HEK293 (cell line): ENCODE measurements at regions not wholly inside any gene's neighbourhood (a gene's known extent, or its start where the extent isn't known, plus 50 kb on each side); places are given as distances from the start of the nearest gene placed in this dataset.

ENCODE experiments used
- CTCF ChIA-PET: fragments of 350-600 bp; formaldehyde crosslinking; extraction: SDS; loops from one replicate; lab custom pipeline; 2021; ENCODE audit warnings: antibody characterized with exemption; lab: Yijun Ruan, JAX
- POLR2A ChIA-PET: fragments of 300-600 bp; formaldehyde crosslinking; extraction: SDS; loops from one replicate; lab custom pipeline; 2020; ENCODE audit warnings: antibody characterized with exemption, inconsistent platforms; lab: Yijun Ruan, JAX
- H3K27ac ChIP-seq: fragments of 200-500 bp; sonication (Bioruptor generic); 2 replicates; pipeline ENCODE4 v1.5.1; 2014; ENCODE audit warnings: low read depth, low read length, control low read depth, inconsistent platforms; ENCODE audit errors: extremely low read depth
- H3K36me3 ChIP-seq, 2 experiments: fragments of 200-500 bp in 1 of 2; sonication (Bioruptor generic) in 1 of 2; 1 replicate in 1 of 2; 2 replicates in 1 of 2; pipeline ENCODE4 v1.5.1; 2014 to 2017; ENCODE audit warnings: inconsistent platforms in 2 of 2, low read length in 2 of 2; ENCODE audit not compliant: control insufficient read depth in 2 of 2, insufficient read depth in 1 of 2
- H3K4me1 ChIP-seq: fragments of 200-500 bp; sonication (Bioruptor generic); 2 replicates; pipeline ENCODE4 v1.5.1; 2014; ENCODE audit warnings: mild to moderate bottlenecking, low read length, inconsistent platforms; ENCODE audit not compliant: control insufficient read depth, insufficient read depth
- H3K4me3 ChIP-seq: 2 replicates; pipeline ENCODE4 v1.5.1; 2011; ENCODE audit warnings: low read depth, mild to moderate bottlenecking, control low read depth, low read length, moderate library complexity
- H3K9me3 ChIP-seq: fragments of 200-500 bp; sonication (Bioruptor generic); 2 replicates; pipeline ENCODE4 v1.5.1; 2014; ENCODE audit warnings: low read depth, low read length, inconsistent platforms; ENCODE audit not compliant: control insufficient read depth, insufficient read depth
- GLIS2 ChIP-seq: fragments of 450-650 bp; formaldehyde crosslinking; IDR thresholded peaks from 2 replicates; pipeline ENCODE4 v1.5.1; 2016; ENCODE audit warnings: missing biosample characterization, missing genetic modification characterization
- KLF10 ChIP-seq: fragments of 450-650 bp; IDR thresholded peaks from 2 replicates; pipeline ENCODE4 v1.5.1; 2018; ENCODE audit warnings: missing biosample characterization, mild to moderate bottlenecking, missing genetic modification characterization
- KLF16 ChIP-seq: fragments of 450-650 bp; formaldehyde crosslinking; IDR thresholded peaks from 2 replicates; pipeline ENCODE4 v1.5.1; 2017; ENCODE audit warnings: missing biosample characterization, missing genetic modification characterization
- KLF17 ChIP-seq: fragments of 450-650 bp; formaldehyde crosslinking; IDR thresholded peaks from 2 replicates; pipeline ENCODE4 v1.5.1; 2016; ENCODE audit warnings: missing biosample characterization, missing genetic modification characterization
- OSR2 ChIP-seq: fragments of 450-650 bp; formaldehyde crosslinking; IDR thresholded peaks from 2 replicates; pipeline ENCODE4 v1.5.1; 2016; ENCODE audit warnings: missing biosample characterization, missing genetic modification characterization
- REPIN1 ChIP-seq: fragments of 450-650 bp; formaldehyde crosslinking; IDR thresholded peaks from 2 replicates; pipeline ENCODE4 v1.5.1; 2017; ENCODE audit warnings: missing biosample characterization, missing genetic modification characterization, low read depth
- SCRT1 ChIP-seq: fragments of 450-650 bp; formaldehyde crosslinking; IDR thresholded peaks from 2 replicates; pipeline ENCODE4 v1.5.1; 2016; ENCODE audit warnings: missing biosample characterization, missing genetic modification characterization, borderline replicate concordance
- SCRT2 ChIP-seq: fragments of 450-650 bp; formaldehyde crosslinking; IDR thresholded peaks from 2 replicates; pipeline ENCODE4 v1.5.1; 2016; ENCODE audit warnings: missing biosample characterization, missing genetic modification characterization
- ZBTB17 ChIP-seq: fragments of 450-650 bp; formaldehyde crosslinking; IDR thresholded peaks from 2 replicates; pipeline ENCODE4 v1.5.1; 2016; ENCODE audit warnings: missing biosample characterization, missing genetic modification characterization
- ZBTB21 ChIP-seq: fragments of 450-650 bp; formaldehyde crosslinking; IDR thresholded peaks from 2 replicates; pipeline ENCODE4 v1.5.1; 2017; ENCODE audit warnings: missing biosample characterization, missing genetic modification characterization
- ZNF112 ChIP-seq: fragments of 450-650 bp; formaldehyde crosslinking; IDR thresholded peaks from 2 replicates; pipeline ENCODE4 v1.5.0; 2017; ENCODE audit warnings: missing biosample characterization, missing genetic modification characterization
- ZNF138 ChIP-seq: fragments of 450-650 bp; formaldehyde crosslinking; IDR thresholded peaks from 2 replicates; pipeline ENCODE4 v1.5.1; 2016; ENCODE audit warnings: missing biosample characterization, missing genetic modification characterization, borderline replicate concordance
- ZNF16 ChIP-seq: fragments of 450-650 bp; formaldehyde crosslinking; IDR thresholded peaks from 2 replicates; pipeline ENCODE4 v1.5.1; 2016; ENCODE audit warnings: low read depth, missing biosample characterization, missing genetic modification characterization
- ZNF184 ChIP-seq: fragments of 450-650 bp; IDR thresholded peaks from 2 replicates; pipeline ENCODE4 v1.5.1; 2018; ENCODE audit warnings: missing biosample characterization, mild to moderate bottlenecking, missing genetic modification characterization
- ZNF202 ChIP-seq: fragments of 450-650 bp; formaldehyde crosslinking; IDR thresholded peaks from 2 replicates; pipeline ENCODE4 v1.5.1; 2016; ENCODE audit warnings: missing biosample characterization, missing genetic modification characterization, borderline replicate concordance
- ZNF23 ChIP-seq: fragments of 450-650 bp; formaldehyde crosslinking; IDR thresholded peaks from 2 replicates; pipeline ENCODE4 v1.5.1; 2016; ENCODE audit warnings: missing biosample characterization, missing genetic modification characterization, borderline replicate concordance
- ZNF274 ChIP-seq, 2 experiments: fragments of 200-500 bp in 1 of 2; fragments of 450-650 bp in 1 of 2; sonication (Bioruptor generic) in 1 of 2; formaldehyde crosslinking in 1 of 2; IDR thresholded peaks; 2 replicates each; pipeline versions ENCODE4 v1.5.1 to v1.6.1; 2014 to 2016; ENCODE audit warnings: borderline replicate concordance in 1 of 2, inconsistent platforms in 1 of 2, low read length in 1 of 2, missing biosample characterization in 1 of 2, missing genetic modification characterization in 1 of 2
- ZNF37A ChIP-seq: fragments of 450-650 bp; IDR thresholded peaks from 2 replicates; pipeline ENCODE4 v1.5.1; 2018; ENCODE audit warnings: missing biosample characterization, missing genetic modification characterization
- ZNF416 ChIP-seq: fragments of 450-650 bp; formaldehyde crosslinking; IDR thresholded peaks from 2 replicates; pipeline ENCODE4 v1.5.1; 2016; ENCODE audit warnings: missing biosample characterization, missing genetic modification characterization
- ZNF501 ChIP-seq: fragments of 450-650 bp; formaldehyde crosslinking; IDR thresholded peaks from 2 replicates; pipeline ENCODE4 v1.5.1; 2016; ENCODE audit warnings: missing biosample characterization, missing genetic modification characterization
- ZNF510 ChIP-seq: fragments of 450-650 bp; formaldehyde crosslinking; IDR thresholded peaks from 2 replicates; pipeline ENCODE4 v1.5.1; 2018; ENCODE audit warnings: mild to moderate bottlenecking, missing genetic modification characterization, missing biosample characterization; ENCODE audit not compliant: insufficient replicate concordance
- ZNF544 ChIP-seq: fragments of 450-650 bp; formaldehyde crosslinking; IDR thresholded peaks from 2 replicates; pipeline ENCODE4 v1.5.0; 2017; ENCODE audit warnings: missing biosample characterization, missing genetic modification characterization
- ZNF549 ChIP-seq: fragments of 450-650 bp; IDR thresholded peaks from 2 replicates; pipeline ENCODE4 v1.5.1; 2018; ENCODE audit warnings: missing biosample characterization, missing genetic modification characterization, mild to moderate bottlenecking, inconsistent platforms, moderate library complexity
- ZNF639 ChIP-seq: fragments of 450-650 bp; formaldehyde crosslinking; IDR thresholded peaks from 2 replicates; pipeline ENCODE4 v1.5.1; 2016; ENCODE audit warnings: missing biosample characterization, missing genetic modification characterization
- ZNF777 ChIP-seq: fragments of 450-650 bp; formaldehyde crosslinking; IDR thresholded peaks from 2 replicates; pipeline ENCODE4 v1.5.1; 2017; ENCODE audit warnings: missing biosample characterization, missing genetic modification characterization, borderline replicate concordance
- ZNF785 ChIP-seq: fragments of 450-650 bp; formaldehyde crosslinking; IDR thresholded peaks from 2 replicates; pipeline ENCODE4 v1.5.1; 2016; ENCODE audit warnings: missing biosample characterization, missing genetic modification characterization
- ZNF830 ChIP-seq: fragments of 450-650 bp; IDR thresholded peaks from 2 replicates; pipeline ENCODE4 v1.5.0; 2018; ENCODE audit warnings: missing biosample characterization, missing genetic modification characterization, low read depth, mild to moderate bottlenecking, moderate library complexity
- ZNF843 ChIP-seq: fragments of 450-650 bp; formaldehyde crosslinking; IDR thresholded peaks from 2 replicates; pipeline ENCODE4 v1.5.1; 2016; ENCODE audit warnings: missing biosample characterization, missing genetic modification characterization
- TF ChIP-seq, protein P1 (sequence below): fragments of 450-650 bp; formaldehyde crosslinking; IDR thresholded peaks from 2 replicates; pipeline ENCODE4 v1.5.1; 2016; ENCODE audit warnings: missing biosample characterization, missing genetic modification characterization
- TF ChIP-seq, protein P2 (sequence below): fragments of 450-650 bp; formaldehyde crosslinking; IDR thresholded peaks from 2 replicates; pipeline ENCODE4 v1.5.1; 2016; ENCODE audit warnings: missing biosample characterization, missing genetic modification characterization

DNA sequence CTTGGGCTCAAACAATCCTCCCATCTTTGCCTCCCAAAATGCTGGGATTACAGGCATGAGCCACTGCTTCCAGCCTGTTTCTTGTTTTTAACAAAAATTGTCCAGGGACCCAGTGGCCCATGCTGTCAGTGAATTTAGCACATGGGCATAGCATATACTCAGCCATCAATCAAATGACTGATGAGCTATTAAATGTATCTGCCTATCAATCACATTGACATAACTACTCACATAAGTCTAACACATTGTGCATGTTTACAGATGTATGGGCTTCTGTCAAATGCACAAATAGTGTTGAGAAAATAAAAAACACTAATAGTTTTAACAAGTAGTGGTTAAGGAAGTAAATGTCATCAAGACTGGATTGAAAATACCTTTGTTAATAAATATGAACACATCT lies 249.4 kb downstream of the COX18 start:
- Histone ChIP-seq H3K4me3 (no peak overlapping the region), H3K27ac (no peak overlapping the region), H3K36me3 (no peaks in the 10 kb centered on the region), H3K4me1 (no peaks in the 10 kb centered on the region), H3K9me3 (no peaks in the 10 kb centered on the region)
- TF ChIP-seq ZNF777 (tag by site-specific recombination) (no peak), ZBTB21 (no peak), ZNF202 (tag by site-specific recombination) (no peak), OSR2 (tag by site-specific recombination) (no peak)
- ChIA-PET POLR2A (no interaction called here), CTCF (interaction anchor here (1.0 to 1.2 kb wide), 2 partner anchors 65 to 315 kb away, joined by 3 read pairs; no protein-coding TSS in a partner anchor)

DNA sequence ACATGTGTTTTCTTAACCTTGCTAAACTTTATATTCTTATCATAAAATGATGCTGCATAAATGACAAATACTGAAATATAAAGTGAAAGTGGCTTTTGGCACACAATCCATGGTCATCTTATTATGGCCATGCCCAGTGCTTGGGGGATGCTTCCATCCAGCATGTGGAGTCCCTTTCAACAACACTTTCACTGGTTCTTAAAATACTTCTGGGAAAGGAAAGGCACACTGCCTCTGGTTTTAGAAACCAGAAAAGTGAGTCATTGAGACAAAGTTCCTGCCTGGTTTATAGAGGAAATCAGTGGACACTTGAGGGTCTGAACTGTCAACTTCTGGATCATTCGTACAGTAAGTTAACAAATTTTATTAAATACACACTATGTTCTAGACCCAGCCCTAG lies 248.0 kb upstream of the ADAMTS3 start:
- H3K4me1 ChIP-seq, result no peaks in the 10 kb centered on the region
- no peaks in the 10 kb centered on the region for H3K36me3 ChIP-seq
- H3K27ac ChIP-seq, result no peak overlapping the region
- ChIA-PET CTCF (no interaction called here), POLR2A (no interaction called here)
- no peak overlapping the region for H3K4me3 ChIP-seq
- no peaks in the 10 kb centered on the region for H3K9me3 ChIP-seq
- TF ChIP-seq KLF16 (tag by site-specific recombination), result no peak
- TF ChIP-seq ZNF510 (tag by site-specific recombination), result no peak
- TF ChIP-seq, protein P1, sequence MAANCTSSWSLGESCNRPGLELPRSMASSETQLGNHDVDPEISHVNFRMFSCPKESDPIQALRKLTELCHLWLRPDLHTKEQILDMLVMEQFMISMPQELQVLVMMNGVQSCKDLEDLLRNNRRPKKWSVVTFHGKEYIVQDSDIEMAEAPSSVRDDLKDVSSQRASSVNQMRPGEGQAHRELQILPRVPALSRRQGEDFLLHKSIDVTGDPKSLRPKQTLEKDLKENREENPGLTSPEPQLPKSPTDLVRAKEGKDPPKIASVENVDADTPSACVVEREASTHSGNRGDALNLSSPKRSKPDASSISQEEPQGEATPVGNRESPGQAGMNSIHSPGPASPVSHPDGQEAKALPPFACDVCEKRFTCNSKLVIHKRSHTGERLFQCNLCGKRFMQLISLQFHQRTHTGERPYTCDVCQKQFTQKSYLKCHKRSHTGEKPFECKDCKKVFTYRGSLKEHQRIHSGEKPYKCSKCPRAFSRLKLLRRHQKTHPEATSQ (tag by site-specific recombination), result no peak
- TF ChIP-seq ZNF639, result no peak
- TF ChIP-seq ZNF544 (tag by site-specific recombination), result no peak
- TF ChIP-seq ZNF843, result no peak
- TF ChIP-seq ZNF549 (tag by site-specific recombination), result no peak
- TF ChIP-seq ZNF416, result no peak
- TF ChIP-seq ZNF785 (tag by site-specific recombination), result no peak
- TF ChIP-seq ZNF112 (tag by site-specific recombination), result no peak
- TF ChIP-seq ZNF37A (tag by site-specific recombination), result no peak

DNA sequence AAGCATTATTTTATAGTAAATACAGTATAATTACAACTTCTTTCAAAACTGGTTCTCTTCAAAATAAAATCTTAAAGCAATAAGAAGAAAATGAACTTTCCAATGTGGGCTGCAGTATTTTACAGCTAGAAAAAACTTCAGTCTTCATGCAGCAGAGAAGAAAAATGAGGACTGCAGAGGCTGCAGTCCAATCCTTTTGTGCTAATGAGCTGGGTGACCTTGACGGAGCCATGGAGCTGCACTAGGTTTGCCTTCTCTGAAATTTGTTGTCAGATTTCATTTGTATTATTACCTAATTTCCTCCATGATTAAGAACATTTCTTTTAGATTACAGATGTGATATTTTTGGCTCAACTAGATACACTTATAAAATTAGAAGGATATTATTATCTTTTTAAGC lies 245.2 kb upstream of the ADAMTS3 start:
- TF ChIP-seq ZNF184 (tag by site-specific recombination) (no peak), ZNF830 (tag by site-specific recombination) (no peak), KLF10 (no peak), ZNF501 (tag by site-specific recombination) (no peak), ZBTB17 (no peak), SCRT1 (no peak), ZNF274 (IDR thresholded peaks at IDR 0.05; ENCODE audit: low read length) (no peak), ZNF274 (tag by site-specific recombination; IDR thresholded peaks at IDR 0.05; ENCODE audit: borderline replicate concordance) (no peak), ZNF23 (no peak), REPIN1 (tag by site-specific recombination) (no peak), SCRT2 (tag by site-specific recombination) (no peak), KLF17 (tag by site-specific recombination) (no peak), GLIS2 (tag by site-specific recombination) (no peak), ZNF138 (tag by site-specific recombination) (no peak), ZNF16 (tag by site-specific recombination) (no peak)
- TF ChIP-seq, protein P2, sequence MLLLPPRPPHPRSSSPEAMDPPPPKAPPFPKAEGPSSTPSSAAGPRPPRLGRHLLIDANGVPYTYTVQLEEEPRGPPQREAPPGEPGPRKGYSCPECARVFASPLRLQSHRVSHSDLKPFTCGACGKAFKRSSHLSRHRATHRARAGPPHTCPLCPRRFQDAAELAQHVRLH (tag by site-specific recombination), result no peak
- CTCF ChIA-PET, result interaction anchor here (0.7 kb wide), 1 partner anchor 235 kb away, joined by 3 read pairs; no protein-coding TSS in a partner anchor
- no peaks in the 10 kb centered on the region for H3K9me3 ChIP-seq
- H3K27ac ChIP-seq, result no peak overlapping the region
- no peaks in the 10 kb centered on the region for H3K36me3 ChIP-seq
- H3K4me3 ChIP-seq, result no peak overlapping the region
- H3K4me1 ChIP-seq, result no peaks in the 10 kb centered on the region
- POLR2A ChIA-PET, result no interaction called here
